Myocyte (in vitro differentiated cells): ENCODE measurements at regions not wholly inside any gene's neighbourhood (a gene's known extent, or its start where the extent isn't known, plus 50 kb on each side); places are given as distances from the start of the nearest gene placed in this dataset.
"Not testable (repeated sequence)": the region's sequence is repeated elsewhere in the genome, so short reads cannot be mapped to it uniquely, and the experiment has no call there.

Experiments used
- DNase-seq: peaks from one replicate; pipeline ENCODE4 v3.0.0-alpha.2; 2012; ENCODE audit warnings: low read depth

DNA sequence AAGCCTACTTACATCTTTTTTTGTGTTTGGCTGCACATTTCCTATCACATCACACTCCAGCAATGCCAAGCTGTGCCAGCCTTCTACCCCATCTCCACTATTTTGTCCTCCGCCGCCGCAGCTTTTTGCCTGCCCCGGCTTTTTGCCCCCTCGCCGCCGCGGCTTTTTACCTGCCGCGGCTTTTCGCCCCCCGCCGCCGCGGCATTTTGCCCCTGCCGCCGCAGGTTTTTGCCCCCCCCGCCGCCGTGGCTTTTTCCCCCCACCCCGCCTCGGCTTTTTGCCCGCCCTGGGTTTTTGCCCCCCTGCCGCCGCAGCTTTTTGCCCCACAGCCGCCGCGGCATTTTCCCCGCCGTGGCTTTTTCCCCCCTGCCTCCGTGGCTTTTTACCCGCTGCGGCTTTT, 506.0 kb downstream of the ZNF37A start:
- no peak for DNase-seq

- no peak for DNase-seq
These were observed 506.6 kb downstream of the ZNF37A start for GRCh38 chr10:38600696-38601095.

DNA sequence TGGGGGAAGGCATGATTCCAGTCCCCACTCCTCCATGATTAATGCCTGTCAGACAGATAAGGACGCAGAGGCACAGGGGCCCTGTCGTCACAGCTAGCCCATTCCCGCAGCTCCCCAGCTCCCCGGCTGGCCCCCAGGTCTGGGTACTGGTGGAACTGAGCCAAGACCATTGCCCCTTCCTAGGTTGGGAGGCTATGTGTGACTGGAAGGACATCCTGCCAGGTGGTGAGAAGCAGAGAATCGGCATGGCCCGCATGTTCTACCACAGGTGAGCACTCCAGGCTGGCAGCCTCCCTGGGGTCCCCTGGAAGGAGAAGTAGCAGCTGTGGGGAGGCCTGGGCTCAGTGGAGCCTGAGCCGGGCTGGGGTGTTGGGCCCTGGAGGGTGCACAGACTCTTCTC, 509.5 kb downstream of the ZNF37A start:
- DNase-seq, result not testable (repeated sequence)

DNA sequence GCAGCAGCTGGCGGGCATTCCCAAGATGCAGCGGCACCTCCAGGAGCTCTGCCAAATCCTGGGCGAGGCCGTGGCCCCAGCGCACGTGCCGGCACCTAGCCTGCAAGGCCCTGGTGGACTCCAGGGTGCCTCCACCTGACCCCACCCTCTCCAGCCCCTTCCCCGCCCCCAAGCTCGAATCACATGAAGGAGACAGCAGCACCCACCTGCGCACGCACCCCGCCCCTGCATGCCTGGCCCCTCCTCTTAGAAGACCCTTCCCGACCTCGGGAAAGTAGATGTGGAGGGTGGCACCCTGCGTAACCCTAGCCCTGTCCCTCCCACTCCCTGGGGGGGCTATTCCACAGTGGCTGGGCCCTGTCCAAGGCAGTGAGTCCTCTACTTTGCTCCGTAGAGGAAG, 510.3 kb downstream of the ZNF37A start:
- not testable (repeated sequence) for DNase-seq

DNA sequence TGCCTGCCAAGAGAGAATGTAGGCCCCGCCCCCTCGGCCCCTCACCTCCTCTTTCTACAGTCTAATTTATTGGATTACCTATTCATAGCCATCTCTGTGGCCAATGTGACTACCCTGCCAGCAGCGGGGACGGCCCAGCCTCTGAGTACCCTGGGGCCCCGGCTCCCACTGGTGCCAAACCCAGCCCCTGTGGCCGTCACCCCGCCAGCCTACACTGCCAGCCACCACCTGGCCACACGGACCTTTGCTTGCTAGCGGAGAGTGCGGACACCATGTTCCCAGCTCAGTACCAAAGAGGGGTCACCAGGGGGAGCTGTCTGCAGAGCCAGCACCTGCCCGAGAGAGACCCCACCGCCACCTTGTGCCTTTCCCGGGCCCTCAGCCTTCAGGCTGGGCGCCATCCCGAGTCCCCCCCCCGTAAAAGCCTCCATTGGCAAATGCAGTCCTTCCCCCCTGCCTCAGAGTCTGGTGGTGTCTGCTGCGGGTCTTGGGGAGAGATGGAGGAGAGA, 511.1 kb downstream of the ZNF37A start:
- DNase-seq, result peak; percentile 0

GRCh38 chr10:38615596-38615995, 521.5 kb downstream of the ZNF37A start:
- not testable (repeated sequence) for DNase-seq

DNA sequence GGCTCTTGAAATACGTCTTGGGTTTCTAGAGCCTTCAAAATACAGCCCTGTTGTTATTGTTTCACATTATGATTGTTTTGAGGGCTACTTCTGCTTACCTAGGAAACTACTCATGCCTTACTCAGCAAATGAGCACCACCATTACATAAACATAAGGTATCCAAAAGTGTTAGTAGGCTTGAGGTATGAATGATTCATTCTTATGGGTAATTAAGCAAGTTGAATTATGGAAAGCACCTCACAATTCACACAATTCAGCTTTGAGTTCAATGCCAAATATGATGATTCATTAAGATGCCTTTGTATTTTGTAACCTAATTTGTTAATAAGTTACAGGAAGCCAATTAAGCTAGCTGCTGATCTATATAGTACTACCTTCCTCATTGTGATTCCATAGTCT, 525.7 kb downstream of the ZNF37A start:
- DNase-seq, result not testable (repeated sequence)

DNA sequence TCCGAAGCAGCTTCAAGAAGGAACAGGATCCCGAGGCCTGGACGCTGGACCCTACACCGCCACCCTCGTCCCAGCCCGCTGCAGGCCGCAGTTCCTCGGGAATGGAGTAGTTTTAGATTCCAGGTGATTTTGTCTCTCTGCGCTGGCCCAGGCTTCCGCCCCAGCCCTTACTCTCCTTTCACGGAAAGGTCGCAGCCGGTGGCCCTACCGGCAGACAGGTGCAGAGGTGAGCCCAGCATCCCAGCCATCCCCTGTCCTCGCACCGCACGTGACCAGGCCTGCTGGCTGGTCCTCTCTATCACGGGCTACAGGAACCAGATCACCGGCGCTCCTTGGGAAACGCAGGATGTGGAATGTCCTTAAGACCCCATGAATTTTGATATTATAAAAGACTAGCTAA, 541.5 kb downstream of the ZNF37A start:
- DNase-seq, result not testable (repeated sequence)
